ENCODE measurements at regions not wholly inside any gene's neighbourhood (a gene's known extent, or its start where the extent isn't known, plus 50 kb on each side); places are given as distances from the start of the nearest gene placed in this dataset.
"Not testable (repeated sequence)": the region's sequence is repeated elsewhere in the genome, so short reads cannot be mapped to it uniquely, and the experiment has no call there.

- Histone ChIP-seq H4K8ac (ENCODE audit: low read depth, low read length) (no peak overlapping the region), H3K27me3 (ENCODE audit: insufficient read depth, low read length, poor library complexity) (no peaks in the 10 kb centered on the region), H2BK15ac (replicated peaks; ENCODE audit: low read depth) (no peak overlapping the region), H3K36me3 (ENCODE audit: control insufficient read depth, insufficient read depth, low read length) (no peaks in the 10 kb centered on the region), H4K5ac (ENCODE audit: low read length) (no peak overlapping the region), H3K9ac (ENCODE audit: low read length) (no peak overlapping the region), H3K4me2 (ENCODE audit: low read length) (no peak overlapping the region), H3K18ac (ENCODE audit: low read length) (no peak overlapping the region), H3K4me1 (ENCODE audit: control insufficient read depth, low read depth, low read length) (no peaks in the 10 kb centered on the region), H3K56ac (ENCODE audit: low read length) (no peak overlapping the region), H2BK120ac (ENCODE audit: low read depth, low read length) (no peak overlapping the region), H3K79me1 (ENCODE audit: low read length) (no peaks in the 10 kb centered on the region), H2BK5ac (ENCODE audit: low read length) (no peak overlapping the region), H3K4ac (ENCODE audit: low read depth, low read length) (no peak overlapping the region), H3K4me3 (ENCODE audit: low read length) (no peak overlapping the region), H3K27ac (ENCODE audit: low read depth, low read length) (no peak overlapping the region), H3K79me2 (ENCODE audit: control insufficient read depth, insufficient read depth, low read length) (no peaks in the 10 kb centered on the region), H2AK5ac (ENCODE audit: low read length) (no peak overlapping the region), H3K23ac (ENCODE audit: low read length) (no peak overlapping the region)
- WGBS (ENCODE audit: extremely low coverage, insufficient coverage, low lambda C conversion rate) = no CpG with 5 or more reads among the region's 3 CpGs
- DNase-seq = no peak
Observed at GRCh38 chr1:213340593-213340992, 289.6 kb downstream of the RPS6KC1 start.

DNA sequence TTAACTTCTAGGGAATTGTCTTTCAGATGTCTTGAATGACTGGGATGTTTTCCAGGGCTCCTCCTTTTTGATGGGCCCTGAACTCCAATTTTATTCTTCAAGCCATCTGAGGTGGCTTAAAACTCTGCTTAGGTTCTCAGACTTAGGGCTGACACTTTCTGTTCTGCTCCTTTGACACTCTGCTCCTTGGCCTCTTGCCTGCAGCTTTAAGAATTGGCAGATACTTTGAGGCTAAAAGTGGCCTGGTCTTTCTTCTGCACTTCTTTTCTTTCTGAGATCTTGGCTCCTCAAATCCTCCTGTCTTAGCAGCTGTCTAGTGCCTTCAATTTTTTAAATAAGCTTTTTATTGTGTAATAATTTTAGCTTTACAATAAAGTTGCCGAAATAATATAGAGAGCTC, 294.6 kb downstream of the RPS6KC1 start:
- H2BK120ac ChIP-seq (ENCODE audit: low read depth, low read length) = no peak overlapping the region
- no peak overlapping the region for H3K27ac ChIP-seq (ENCODE audit: low read depth, low read length)
- H3K4me2 ChIP-seq (ENCODE audit: low read length) = no peak overlapping the region
- H3K27me3 ChIP-seq (ENCODE audit: insufficient read depth, low read length, poor library complexity) = no peaks in the 10 kb centered on the region
- no peak overlapping the region for H2BK15ac ChIP-seq (replicated peaks; ENCODE audit: low read depth)
- WGBS (ENCODE audit: extremely low coverage, insufficient coverage, low lambda C conversion rate) = no CpG with 5 or more reads among the region's 1 CpG
- no peaks in the 10 kb centered on the region for H3K4me1 ChIP-seq (ENCODE audit: control insufficient read depth, low read depth, low read length)
- H2AK5ac ChIP-seq (ENCODE audit: low read length) = no peak overlapping the region
- no peaks in the 10 kb centered on the region for H3K36me3 ChIP-seq (ENCODE audit: control insufficient read depth, insufficient read depth, low read length)
- DNase-seq = no peak
- H4K8ac ChIP-seq (ENCODE audit: low read depth, low read length) = no peak overlapping the region
- H3K79me1 ChIP-seq (ENCODE audit: low read length) = no peaks in the 10 kb centered on the region
- no peak overlapping the region for H3K4me3 ChIP-seq (ENCODE audit: low read length)
- no peak overlapping the region for H3K4ac ChIP-seq (ENCODE audit: low read depth, low read length)
- no peak overlapping the region for H2BK5ac ChIP-seq (ENCODE audit: low read length)
- H3K18ac ChIP-seq (ENCODE audit: low read length) = no peak overlapping the region
- H3K56ac ChIP-seq (ENCODE audit: low read length) = no peak overlapping the region
- no peak overlapping the region for H3K23ac ChIP-seq (ENCODE audit: low read length)
- no peak overlapping the region for H3K9ac ChIP-seq (ENCODE audit: low read length)
- H3K79me2 ChIP-seq (ENCODE audit: control insufficient read depth, insufficient read depth, low read length) = no peaks in the 10 kb centered on the region
- no peak overlapping the region for H4K5ac ChIP-seq (ENCODE audit: low read length)

- no peak for DNase-seq
- no peaks in the 10 kb centered on the region for H3K27me3 ChIP-seq (ENCODE audit: insufficient read depth, low read length, poor library complexity)
- no CpG with 5 or more reads among the region's 5 CpGs for WGBS (ENCODE audit: extremely low coverage, insufficient coverage, low lambda C conversion rate)
- H2BK15ac ChIP-seq (replicated peaks; ENCODE audit: low read depth) = no peak overlapping the region
- H3K4me1 ChIP-seq (ENCODE audit: control insufficient read depth, low read depth, low read length) = no peaks in the 10 kb centered on the region
- no peak overlapping the region for H2BK5ac ChIP-seq (ENCODE audit: low read length)
- H3K79me1 ChIP-seq (ENCODE audit: low read length) = no peaks in the 10 kb centered on the region
- H3K27ac ChIP-seq (ENCODE audit: low read depth, low read length) = no peak overlapping the region
- no peak overlapping the region for H3K4me3 ChIP-seq (ENCODE audit: low read length)
- H3K23ac ChIP-seq (ENCODE audit: low read length) = no peak overlapping the region
- no peak overlapping the region for H2AK5ac ChIP-seq (ENCODE audit: low read length)
- no peak overlapping the region for H3K56ac ChIP-seq (ENCODE audit: low read length)
- no peak overlapping the region for H3K4me2 ChIP-seq (ENCODE audit: low read length)
- no peak overlapping the region for H2BK120ac ChIP-seq (ENCODE audit: low read depth, low read length)
- no peak overlapping the region for H4K8ac ChIP-seq (ENCODE audit: low read depth, low read length)
- no peak overlapping the region for H4K5ac ChIP-seq (ENCODE audit: low read length)
- H3K36me3 ChIP-seq (ENCODE audit: control insufficient read depth, insufficient read depth, low read length) = no peaks in the 10 kb centered on the region
- no peak overlapping the region for H3K18ac ChIP-seq (ENCODE audit: low read length)
- no peaks in the 10 kb centered on the region for H3K79me2 ChIP-seq (ENCODE audit: control insufficient read depth, insufficient read depth, low read length)
- no peak overlapping the region for H3K4ac ChIP-seq (ENCODE audit: low read depth, low read length)
- H3K9ac ChIP-seq (ENCODE audit: low read length) = no peak overlapping the region
Observed at GRCh38 chr1:213357403-213357802, 306.4 kb downstream of the RPS6KC1 start.

GRCh38 chr1:213358368-213358767, 307.3 kb downstream of the RPS6KC1 start:
- H3K36me3 ChIP-seq (ENCODE audit: control insufficient read depth, insufficient read depth, low read length) = not testable (repeated sequence)

GRCh38 chr1:213362598-213362997, 311.6 kb downstream of the RPS6KC1 start:
- Histone ChIP-seq H3K18ac (ENCODE audit: low read length) (no peak overlapping the region), H3K56ac (ENCODE audit: low read length) (no peak overlapping the region), H3K4ac (ENCODE audit: low read depth, low read length) (no peak overlapping the region), H3K4me1 (ENCODE audit: control insufficient read depth, low read depth, low read length) (no peaks in the 10 kb centered on the region), H3K27ac (ENCODE audit: low read depth, low read length) (no peak overlapping the region), H3K79me2 (ENCODE audit: control insufficient read depth, insufficient read depth, low read length) (no peaks in the 10 kb centered on the region), H2BK5ac (ENCODE audit: low read length) (no peak overlapping the region), H4K8ac (ENCODE audit: low read depth, low read length) (no peak overlapping the region), H3K9ac (ENCODE audit: low read length) (no peak overlapping the region), H2BK15ac (replicated peaks; ENCODE audit: low read depth) (no peak overlapping the region), H2AK5ac (ENCODE audit: low read length) (no peak overlapping the region), H4K5ac (ENCODE audit: low read length) (no peak overlapping the region), H3K4me2 (ENCODE audit: low read length) (no peak overlapping the region), H3K79me1 (ENCODE audit: low read length) (no peaks in the 10 kb centered on the region), H3K27me3 (ENCODE audit: insufficient read depth, low read length, poor library complexity) (no peaks in the 10 kb centered on the region), H3K23ac (ENCODE audit: low read length) (no peak overlapping the region), H2BK120ac (ENCODE audit: low read depth, low read length) (no peak overlapping the region), H3K36me3 (ENCODE audit: control insufficient read depth, insufficient read depth, low read length) (no peaks in the 10 kb centered on the region), H3K4me3 (ENCODE audit: low read length) (no peak overlapping the region)
- no peak for DNase-seq
- no CpG with 5 or more reads among the region's 1 CpG for WGBS (ENCODE audit: extremely low coverage, insufficient coverage, low lambda C conversion rate)

More at GRCh38 chr1:213358368-213358767, 307.3 kb downstream of the RPS6KC1 start:
- not testable (repeated sequence) for H3K18ac ChIP-seq (ENCODE audit: low read length); H3K27ac ChIP-seq (ENCODE audit: low read depth, low read length); H3K23ac ChIP-seq (ENCODE audit: low read length); H3K4me1 ChIP-seq (ENCODE audit: control insufficient read depth, low read depth, low read length); H2AK5ac ChIP-seq (ENCODE audit: low read length); H2BK15ac ChIP-seq (replicated peaks; ENCODE audit: low read depth); H2BK120ac ChIP-seq (ENCODE audit: low read depth, low read length); H4K8ac ChIP-seq (ENCODE audit: low read depth, low read length); H3K4ac ChIP-seq (ENCODE audit: low read depth, low read length); H4K5ac ChIP-seq (ENCODE audit: low read length); H3K79me2 ChIP-seq (ENCODE audit: control insufficient read depth, insufficient read depth, low read length); H3K9ac ChIP-seq (ENCODE audit: low read length); H3K4me3 ChIP-seq (ENCODE audit: low read length); H3K56ac ChIP-seq (ENCODE audit: low read length); H3K27me3 ChIP-seq (ENCODE audit: insufficient read depth, low read length, poor library complexity); DNase-seq; H2BK5ac ChIP-seq (ENCODE audit: low read length); H3K79me1 ChIP-seq (ENCODE audit: low read length); H3K4me2 ChIP-seq (ENCODE audit: low read length)
- no CpG with 5 or more reads among the region's 1 CpG for WGBS (ENCODE audit: extremely low coverage, insufficient coverage, low lambda C conversion rate)

DNA sequence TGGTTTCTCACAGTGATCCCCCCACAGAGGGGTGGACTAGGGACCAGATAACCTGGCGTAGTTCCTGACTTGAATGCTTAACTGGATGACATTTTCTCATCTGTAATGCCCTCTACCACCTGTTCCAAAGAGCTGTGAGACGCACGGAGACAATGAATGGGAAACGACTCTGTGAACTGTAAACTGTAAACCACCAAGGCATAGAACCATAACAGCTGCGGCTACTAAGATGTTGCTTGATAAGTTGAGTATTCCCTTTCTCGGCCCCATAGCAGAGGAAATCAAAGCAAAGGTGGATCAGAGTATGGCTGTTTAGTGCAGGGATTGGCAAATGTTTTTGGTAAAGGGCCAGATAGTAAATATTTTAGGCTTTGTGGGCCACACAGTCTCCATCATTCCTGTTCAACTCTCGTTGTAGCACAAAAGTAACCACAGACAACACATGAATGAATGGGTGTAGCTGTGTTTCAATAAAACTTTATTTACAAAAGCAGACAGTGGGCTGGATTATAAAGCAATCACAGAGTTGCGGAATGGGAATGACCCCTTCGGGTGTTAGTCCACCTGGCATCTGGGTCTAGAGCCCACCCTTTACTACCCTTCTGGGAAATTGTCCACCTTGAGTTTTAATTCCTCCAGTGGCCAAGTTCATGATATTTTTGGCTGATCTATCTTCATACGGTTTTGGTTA, 315.2 kb downstream of the RPS6KC1 start:
- no peak overlapping the region for H2BK15ac ChIP-seq (replicated peaks; ENCODE audit: low read depth)
- H3K79me2 ChIP-seq (ENCODE audit: control insufficient read depth, insufficient read depth, low read length) = no peaks in the 10 kb centered on the region
- H3K23ac ChIP-seq (ENCODE audit: low read length) = no peak overlapping the region
- H3K27me3 ChIP-seq (ENCODE audit: insufficient read depth, low read length, poor library complexity) = no peaks in the 10 kb centered on the region
- no peak for DNase-seq
- H3K4me3 ChIP-seq (ENCODE audit: low read length) = no peak overlapping the region
- H4K5ac ChIP-seq (ENCODE audit: low read length) = no peak overlapping the region
- H2BK120ac ChIP-seq (ENCODE audit: low read depth, low read length) = no peak overlapping the region
- H2BK5ac ChIP-seq (ENCODE audit: low read length) = no peak overlapping the region
- WGBS (ENCODE audit: extremely low coverage, insufficient coverage, low lambda C conversion rate) = no CpG with 5 or more reads among the region's 10 CpGs
- no peak overlapping the region for H3K9ac ChIP-seq (ENCODE audit: low read length)
- no peak overlapping the region for H3K18ac ChIP-seq (ENCODE audit: low read length)
- H4K8ac ChIP-seq (ENCODE audit: low read depth, low read length) = no peak overlapping the region
- no peak overlapping the region for H2AK5ac ChIP-seq (ENCODE audit: low read length)
- H3K27ac ChIP-seq (ENCODE audit: low read depth, low read length) = no peak overlapping the region
- no peaks in the 10 kb centered on the region for H3K36me3 ChIP-seq (ENCODE audit: control insufficient read depth, insufficient read depth, low read length)
- H3K4ac ChIP-seq (ENCODE audit: low read depth, low read length) = no peak overlapping the region
- no peaks in the 10 kb centered on the region for H3K79me1 ChIP-seq (ENCODE audit: low read length)
- no peak overlapping the region for H3K4me2 ChIP-seq (ENCODE audit: low read length)
- H3K4me1 ChIP-seq (ENCODE audit: control insufficient read depth, low read depth, low read length) = no peaks in the 10 kb centered on the region
- H3K56ac ChIP-seq (ENCODE audit: low read length) = no peak overlapping the region

Data from mesendoderm (in vitro differentiated cells).